ENCODE measurements at regions not wholly inside any gene's neighbourhood (a gene's known extent, or its start where the extent isn't known, plus 50 kb on each side); places are given as distances from the start of the nearest gene placed in this dataset.
A peak's percentile ranks its signal among the peaks of the same experiment; 100 is the strongest.

DNA sequence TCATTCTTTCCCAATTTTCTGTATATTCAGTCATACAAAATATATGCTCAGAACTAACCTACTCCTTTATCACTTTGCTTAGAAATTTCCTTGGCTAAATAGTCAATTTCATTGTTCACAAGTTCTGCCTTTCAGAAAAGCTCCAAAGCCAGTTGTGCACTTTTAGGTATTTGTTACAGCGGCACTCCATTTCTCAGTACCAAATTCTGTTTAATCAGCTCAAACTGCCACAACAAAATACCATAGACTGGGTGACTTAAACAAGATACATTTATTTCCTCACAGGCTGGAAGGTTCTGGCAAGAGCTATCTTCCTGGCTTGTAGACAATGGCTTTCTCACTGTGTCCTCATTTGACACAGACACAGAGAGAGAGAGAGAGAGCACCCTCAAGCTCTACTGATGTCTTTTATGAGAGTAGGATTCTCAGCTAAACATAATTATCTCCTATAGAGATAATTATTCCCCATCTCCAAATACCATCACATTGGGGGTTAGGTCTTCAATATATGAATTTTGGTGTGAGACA is 188.8 kb upstream of the FSTL5 start:
- peak; percentile 90 for DNase-seq (ENCODE audit: low spot score)

DNA sequence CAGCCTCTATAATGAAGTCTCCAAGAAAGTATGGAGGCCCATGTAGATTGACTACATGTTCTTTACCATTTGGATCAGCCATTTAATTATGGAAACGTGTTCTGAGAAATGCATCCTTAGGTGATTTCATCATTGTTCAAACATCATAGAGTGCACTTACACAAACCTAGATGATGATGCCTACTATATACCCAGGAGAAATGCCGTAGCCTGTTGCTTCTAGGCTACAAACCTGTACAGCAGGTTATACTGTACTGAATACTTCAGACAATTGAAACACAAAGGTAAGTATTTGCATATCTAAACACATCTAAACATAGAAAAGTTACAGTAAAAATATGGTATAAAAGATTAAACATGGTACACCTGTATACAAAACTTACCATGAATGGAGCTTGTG is 186.5 kb upstream of the FSTL5 start:
- DNase-seq (ENCODE audit: low spot score), result no peak

DNA sequence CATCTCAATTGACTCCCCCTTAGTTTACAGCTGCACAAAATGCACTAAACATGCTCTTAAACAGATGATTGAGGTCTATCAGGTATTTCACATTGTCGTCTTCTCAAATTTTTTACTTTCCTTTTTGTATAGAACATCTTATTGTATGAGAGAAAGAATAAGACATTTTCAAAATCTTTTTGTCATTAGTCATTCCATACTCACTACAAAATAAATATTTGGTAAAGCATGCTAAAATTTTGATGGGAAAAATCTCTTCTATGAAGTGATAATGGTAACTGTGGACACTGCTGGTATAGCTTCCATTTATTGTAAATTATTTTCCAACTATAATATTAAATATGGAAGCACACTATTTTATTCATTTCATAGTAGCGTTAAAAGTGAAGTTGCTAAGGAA is 185.6 kb upstream of the FSTL5 start:
- DNase-seq (ENCODE audit: low spot score), result no peak

DNA sequence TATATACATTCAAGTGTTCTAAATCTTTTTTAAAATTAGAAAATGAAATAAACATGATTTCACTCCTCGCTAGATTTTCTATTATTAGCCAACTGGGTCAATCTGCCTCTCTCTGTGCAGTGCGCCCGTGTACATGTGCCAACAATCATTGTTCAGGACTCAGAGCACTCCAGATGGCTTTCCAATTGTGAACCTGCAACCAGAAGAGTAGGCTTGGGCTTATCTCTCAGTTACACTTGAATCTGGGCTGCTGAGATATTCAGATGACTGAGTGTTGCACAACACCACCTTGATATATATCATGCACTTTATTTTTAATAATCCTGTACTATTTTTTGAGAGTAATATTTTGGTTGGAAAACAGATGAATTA is 184.0 kb upstream of the FSTL5 start:
- no peak for DNase-seq (ENCODE audit: low spot score)

DNA sequence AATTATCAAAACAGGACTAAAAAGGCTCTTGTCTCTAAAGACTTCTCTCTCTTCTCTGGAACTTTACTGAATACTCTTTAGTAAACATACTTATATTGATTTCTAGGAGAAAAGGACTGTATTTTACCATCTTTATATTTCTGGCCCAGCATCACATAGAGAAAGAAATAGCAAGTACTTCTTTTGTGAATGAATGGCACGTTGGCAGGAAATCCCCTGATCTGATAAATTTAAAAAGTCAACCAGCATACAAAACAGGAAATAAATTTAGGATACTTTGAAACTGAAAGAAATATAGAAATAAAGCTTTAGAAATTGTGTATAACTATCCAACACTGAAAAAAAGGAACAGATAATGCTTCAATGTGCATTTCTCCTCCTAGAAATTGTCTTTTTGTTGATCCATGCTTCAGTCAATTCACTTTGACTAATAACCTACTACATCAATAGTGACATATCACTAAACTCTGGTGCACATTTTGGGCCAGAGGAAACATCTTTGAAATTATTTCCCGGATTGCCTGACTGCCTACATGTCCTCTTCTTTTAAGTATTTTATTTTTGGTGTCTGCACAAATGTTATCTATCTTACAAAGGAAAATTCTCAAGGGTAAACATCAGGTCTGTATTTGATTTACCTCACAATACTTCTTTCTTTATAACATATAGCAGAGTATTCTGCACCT is 183.5 kb upstream of the FSTL5 start:
- DNase-seq (ENCODE audit: low spot score), result no peak

DNA sequence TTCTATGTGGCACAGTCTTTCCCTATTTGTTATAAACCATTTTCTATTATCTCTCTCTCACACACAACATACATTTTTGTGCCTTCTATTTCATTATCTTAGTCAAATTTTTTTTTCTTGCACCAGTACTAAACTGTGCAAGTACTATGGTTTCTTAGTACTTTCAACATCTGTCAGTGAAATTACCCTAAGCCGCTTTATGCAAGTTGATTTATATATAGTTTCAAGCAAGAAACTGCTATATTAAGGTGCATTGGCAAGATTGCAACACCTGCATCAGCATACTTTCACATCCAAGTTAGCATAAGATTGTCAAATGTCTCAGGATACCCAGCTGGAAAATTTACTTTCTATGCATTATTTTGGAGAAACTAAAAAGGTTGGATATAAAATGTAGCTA is 180.2 kb upstream of the FSTL5 start:
- DNase-seq (ENCODE audit: low spot score), result no peak

DNA sequence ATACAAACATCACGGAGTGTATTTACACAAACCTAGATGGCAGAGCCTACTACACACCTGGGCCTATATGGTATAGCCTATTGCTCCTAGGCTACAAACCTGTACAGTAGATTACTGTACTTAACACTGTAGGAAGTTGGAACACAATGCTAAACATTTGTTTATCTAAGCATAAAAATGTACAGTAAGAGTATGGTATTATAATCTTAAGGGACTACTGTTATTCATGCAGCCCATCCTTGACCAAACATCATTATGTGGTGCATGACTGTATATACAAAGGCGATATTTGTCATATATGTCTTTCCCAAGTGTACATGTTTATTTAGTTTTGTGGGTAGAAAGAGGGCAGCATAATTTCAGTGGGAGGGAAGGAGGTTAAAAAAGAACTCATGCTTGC is 177.7 kb upstream of the FSTL5 start:
- no peak for DNase-seq (ENCODE audit: low spot score)

DNA sequence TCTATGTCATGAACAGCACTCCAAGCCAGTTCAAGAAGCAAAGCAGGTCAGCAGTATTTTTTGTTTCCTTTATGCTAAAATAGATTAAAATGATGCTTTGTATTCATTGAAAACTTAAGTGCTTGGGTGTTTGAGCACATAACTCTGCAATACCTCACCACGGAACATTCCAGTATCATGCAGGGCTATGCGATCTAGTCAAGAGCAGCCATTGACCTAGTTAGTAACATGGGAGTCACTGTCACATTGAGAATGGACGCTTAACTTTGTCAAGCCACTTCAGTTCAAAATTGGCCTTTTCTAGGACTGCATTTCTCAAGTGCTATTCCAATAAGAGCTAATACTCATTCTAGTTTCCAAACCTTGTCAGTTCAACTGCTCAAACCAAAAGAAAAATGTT is 160.1 kb upstream of the FSTL5 start:
- no peak for DNase-seq (ENCODE audit: low spot score)

DNA sequence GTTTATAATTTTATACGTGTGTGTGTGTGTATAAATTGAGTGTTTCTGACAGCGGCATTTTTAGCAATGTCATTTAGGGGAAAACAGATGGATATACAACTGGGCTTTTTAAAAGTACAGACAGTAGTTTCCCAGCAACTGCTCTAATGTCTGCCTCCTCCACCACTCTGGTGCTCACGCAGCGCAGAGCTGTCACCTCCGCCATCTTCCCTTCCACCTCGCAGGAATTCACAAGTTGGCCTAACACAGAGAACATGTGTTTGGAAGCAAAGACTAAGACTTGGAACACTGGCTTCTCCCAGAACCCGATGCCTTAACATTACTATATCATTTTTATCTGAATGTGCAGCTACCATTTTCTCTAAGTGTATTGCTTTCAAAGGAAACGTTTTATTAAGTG is 158.3 kb upstream of the FSTL5 start:
- DNase-seq (ENCODE audit: low spot score), result no peak

DNA sequence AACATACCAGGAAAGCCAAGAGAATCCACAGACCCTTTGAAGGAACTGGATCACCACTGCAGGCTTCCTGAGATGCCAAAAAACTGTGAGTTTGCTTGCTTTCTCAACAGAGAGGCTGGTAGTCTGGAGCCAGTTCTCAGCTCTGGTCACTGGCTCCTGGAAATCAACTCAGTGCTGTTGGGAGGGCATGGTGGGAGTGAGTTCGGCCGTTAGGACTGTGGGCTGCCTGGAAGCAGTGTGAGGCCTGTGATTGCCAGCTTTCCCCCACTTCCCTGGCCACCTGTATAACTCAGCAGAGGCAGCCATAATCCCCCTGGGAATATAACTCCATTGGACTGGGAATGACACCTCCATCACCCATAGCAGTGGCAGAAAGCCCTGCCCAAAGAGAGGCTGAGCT is 122.0 kb upstream of the FSTL5 start:
- DNase-seq (ENCODE audit: low spot score), result no peak

DNA sequence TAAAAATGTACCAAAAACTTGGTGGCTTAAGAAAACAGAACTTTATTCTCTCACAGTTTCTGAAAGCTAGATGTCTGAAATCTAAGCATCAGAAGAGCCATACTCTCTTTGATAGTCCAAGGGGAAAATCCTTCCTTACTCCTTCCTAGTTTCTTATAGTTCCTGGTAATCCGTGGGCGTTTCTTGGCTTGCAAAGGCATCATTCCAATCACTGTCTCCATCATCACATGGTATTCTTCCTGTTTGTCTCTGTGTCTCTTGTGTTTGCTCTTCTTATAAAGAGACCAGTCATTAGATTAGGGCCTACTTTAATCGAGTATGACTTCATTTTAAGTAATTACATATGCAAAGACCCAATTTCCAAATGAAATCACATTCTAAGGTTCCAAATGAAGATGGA is 118.9 kb upstream of the FSTL5 start:
- DNase-seq (ENCODE audit: low spot score), result no peak

DNA sequence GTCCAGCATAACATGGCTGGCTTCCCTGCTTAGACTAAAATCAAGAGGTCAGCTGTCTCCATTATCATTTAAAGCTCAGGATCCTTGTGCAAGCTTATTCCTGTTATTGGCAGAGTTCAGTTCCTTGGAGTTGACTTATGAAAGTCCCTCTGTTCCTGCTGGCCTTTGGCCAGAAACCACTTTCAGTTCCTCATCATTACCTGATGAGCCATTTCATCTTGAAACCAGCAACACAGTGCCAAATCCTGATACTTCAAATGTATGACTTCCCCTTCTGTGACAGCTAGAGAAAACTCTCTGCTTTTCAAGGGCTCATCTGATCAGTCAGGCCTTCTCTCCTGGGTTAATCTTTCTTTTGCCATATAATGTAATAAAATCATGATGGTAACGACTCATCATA is 110.6 kb upstream of the FSTL5 start:
- peak; percentile 82 for DNase-seq (ENCODE audit: low spot score)

DNA sequence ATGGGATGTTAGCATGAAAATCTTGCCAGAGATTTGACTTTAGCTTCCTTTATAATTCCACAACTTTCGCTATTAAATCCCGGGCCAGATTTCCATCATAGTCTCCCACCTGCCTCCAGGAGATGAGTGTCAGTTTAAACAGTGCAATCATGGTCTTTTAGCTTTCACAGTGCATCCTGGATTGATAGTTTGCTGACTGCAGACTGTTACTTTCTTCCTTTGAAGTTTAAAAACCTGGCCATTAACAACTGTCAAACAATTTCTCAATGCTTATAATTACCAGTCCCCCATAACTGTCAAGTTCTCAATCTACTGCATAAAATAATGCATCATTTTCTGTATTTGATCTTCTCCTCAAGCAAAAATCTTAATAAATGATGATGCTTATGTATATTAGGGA is 108.4 kb upstream of the FSTL5 start:
- DNase-seq (ENCODE audit: low spot score), result no peak

DNA sequence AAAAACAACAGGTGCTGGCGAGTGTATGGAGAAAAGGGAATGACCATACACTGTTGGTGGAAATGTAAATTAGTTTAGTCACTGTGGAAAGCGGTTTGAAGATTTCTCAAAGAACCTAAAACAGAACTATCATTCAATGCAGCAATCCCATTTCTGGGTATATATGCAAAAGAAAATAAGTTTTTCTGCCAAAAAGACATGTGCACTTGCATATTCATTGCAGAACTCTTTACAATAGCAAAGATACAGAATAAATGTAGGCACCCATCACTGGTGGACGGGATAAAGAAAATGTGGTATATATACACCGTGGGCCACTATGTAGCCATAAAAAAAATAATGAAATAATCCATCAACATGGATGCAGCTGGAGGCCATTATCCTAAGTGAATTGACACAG is 105.1 kb upstream of the FSTL5 start:
- DNase-seq (ENCODE audit: low spot score), result no peak

DNA sequence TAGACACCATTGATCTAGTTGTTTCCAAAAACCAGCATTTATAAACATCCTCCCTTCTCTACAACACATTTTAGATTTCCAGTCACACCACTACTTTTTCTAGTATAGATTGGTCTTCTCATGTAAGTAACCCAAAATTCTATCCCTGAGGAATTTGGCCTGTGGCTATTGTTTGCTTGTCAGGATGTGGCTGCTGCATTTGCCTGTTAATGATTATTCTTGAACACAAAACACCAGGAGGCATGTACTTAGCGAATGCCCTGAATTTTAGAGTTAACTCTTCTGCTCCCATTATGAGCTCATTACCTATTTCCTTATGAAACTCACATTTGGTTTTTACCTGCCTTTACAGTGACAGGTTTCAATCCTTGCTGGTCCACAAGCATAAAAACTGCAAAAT is 102.0 kb upstream of the FSTL5 start:
- no peak for DNase-seq (ENCODE audit: low spot score)

DNA sequence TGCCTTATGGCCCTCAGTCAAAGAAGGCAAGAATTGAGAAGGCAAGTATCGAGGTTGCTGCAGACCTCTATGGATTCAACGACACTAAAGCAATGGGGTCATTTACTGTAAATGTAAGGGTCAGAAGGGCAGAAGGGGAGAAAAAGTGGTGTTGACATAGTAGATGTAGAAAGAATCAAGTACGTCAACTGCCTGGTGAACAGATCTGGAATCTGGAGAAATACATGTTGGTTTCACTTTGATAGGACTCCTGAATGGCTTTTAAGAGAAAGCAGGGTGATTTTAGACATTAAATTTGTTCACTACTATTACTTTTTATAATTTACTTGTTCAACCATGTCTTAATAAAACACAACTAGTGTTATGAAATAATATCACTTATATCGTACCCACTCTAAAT is 81.3 kb upstream of the FSTL5 start:
- DNase-seq (ENCODE audit: low spot score), result no peak

DNA sequence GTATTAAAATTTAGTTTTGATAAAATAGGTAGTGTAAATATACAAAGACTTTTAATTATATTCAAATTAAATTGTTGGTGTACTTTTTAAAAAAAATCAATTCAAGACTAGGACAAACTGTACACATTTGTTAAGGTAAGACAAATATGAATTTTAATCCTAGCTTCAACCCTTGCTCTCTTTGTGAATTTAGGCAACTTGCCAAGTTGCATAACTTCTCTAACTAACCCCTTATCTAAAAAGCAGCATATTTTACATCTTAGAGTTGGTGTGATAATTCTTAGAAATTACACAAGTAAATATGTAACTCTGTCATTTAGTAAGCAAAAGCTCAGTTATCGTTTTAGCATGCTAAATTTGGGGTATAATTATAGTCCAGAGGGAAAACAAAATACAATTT is 78.1 kb upstream of the FSTL5 start:
- DNase-seq (ENCODE audit: low spot score), result no peak

DNA sequence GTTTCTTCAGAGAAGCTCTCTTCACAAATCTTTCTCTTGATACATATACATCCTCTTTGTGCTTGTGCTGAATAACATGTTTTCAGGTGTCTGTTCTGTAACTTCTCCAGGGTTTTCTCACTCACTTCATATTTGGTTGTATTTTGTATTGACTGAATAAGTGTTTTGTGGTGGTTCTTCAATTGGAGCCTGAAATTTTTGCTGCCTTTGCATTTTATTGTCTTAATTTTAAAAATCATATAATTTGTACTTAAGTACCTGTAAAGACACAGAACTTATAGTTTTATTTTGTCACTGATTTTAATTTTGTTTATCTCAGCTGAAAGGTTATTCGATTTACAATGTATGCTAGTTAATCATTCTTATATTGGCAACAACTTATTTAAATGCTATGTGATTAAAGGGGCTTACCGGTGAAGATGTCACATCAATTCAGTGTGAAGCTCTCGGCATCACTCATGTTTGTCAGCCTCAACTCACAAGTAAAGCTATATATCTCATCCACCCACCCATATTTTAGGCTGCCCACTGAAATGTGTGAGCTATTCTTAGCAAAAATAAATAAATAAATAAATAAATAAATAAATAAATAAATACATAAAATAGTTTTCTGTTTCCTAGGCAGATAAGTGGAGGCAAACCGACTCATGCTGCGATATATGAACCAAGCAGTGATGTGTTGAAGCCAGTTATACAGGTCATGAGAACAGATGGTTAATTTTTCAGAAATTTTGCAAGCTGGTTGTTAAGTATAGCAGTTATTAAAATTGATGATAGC is 76.4 kb upstream of the FSTL5 start:
- no peak for DNase-seq (ENCODE audit: low spot score)

DNA sequence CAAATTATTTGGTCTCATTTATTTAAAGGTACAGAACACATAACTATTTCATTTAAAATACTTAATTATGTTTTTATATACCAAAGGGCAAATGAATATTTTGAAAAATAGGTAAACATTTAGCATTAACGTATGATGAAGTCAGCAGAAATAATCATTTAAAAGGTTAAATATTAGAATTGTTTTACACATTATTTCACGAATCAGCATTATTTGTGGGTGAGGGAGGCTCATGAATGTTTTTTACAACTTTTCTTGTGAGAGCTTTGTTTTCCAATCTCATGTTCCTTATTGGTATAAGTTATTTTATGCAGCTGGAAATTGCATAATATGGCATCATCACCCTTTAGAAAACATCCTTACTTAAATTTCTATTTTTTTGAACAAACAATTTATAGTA is 73.9 kb upstream of the FSTL5 start:
- DNase-seq (ENCODE audit: low spot score), result no peak

DNA sequence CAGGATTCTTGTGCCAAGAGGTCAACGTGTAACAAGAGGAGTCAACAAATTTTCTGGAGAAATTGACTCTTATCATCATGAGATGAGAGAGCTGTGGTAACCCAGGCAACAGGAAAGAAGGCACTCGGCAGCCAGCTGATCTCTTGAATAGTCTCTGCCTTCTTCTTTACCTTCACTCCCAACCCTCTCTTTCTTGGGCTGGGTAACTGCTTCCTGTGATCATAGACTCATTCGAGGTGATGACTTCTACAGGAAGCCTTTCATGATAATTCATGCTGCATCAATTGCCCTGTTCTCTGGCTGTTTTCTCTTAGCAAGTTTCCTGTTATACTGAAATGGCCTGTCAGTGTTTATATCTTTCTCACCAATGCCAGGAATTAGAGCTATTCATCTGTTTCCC is 70.8 kb upstream of the FSTL5 start:
- no peak for DNase-seq (ENCODE audit: low spot score)

DNA sequence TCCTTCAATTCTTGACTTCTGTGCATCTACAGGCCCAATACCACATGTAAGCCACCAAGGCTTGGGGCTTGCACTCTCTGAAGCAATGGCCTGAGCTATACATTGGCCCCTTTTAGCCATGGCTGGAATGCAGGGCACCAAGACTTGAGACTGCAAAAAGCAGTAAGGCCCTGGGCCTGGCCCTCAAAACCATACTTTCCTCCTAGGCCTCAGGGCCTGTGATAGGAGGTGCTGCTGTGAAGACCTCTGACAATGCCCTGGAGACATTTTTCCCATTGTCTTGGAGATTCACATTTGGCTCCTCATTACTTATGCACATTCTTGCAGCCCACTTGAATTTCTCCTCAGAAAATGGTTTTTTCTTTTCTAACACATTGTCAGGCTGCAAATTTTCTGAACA is 68.5 kb upstream of the FSTL5 start:
- DNase-seq (ENCODE audit: low spot score), result no peak

DNA sequence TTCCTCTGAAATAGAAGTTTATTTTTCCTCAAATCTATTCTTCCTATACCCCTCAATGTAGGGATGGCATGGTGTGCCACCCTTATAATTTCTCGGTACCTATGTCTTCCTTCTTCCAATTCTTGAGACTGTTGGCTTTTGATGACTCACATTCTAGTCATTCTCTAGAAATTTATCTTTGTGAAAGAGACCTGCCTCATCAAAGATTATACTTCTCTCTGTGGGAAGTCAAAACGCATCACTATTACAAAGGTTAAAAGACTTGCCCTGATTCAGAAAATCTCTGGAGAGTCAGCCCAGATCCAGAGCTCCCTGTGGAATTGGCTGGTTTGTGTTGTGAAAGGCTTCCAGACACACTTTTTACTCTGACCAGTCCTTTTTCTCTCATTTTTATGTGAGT is 65.9 kb upstream of the FSTL5 start:
- DNase-seq (ENCODE audit: low spot score), result no peak

DNA sequence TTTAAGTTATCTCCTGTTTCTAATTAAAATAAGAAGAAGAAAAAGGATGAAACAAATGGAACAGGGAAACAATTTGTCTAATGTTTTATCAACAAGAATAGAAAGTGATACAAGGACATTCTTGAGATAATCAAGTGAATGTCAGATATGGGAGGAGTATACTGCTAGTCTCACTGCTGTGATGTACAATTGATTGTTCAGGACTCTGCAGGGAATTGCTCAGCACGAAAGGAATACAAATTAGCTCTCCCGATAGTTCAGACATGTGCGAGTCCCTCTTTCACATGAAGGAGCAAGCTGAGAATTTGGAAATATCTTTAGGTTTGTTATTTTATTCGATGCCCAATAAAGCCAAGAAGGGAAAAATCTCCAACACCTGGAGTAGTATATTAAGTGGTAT is 57.3 kb upstream of the FSTL5 start:
- DNase-seq (ENCODE audit: low spot score), result no peak

Measured in pons (tissue), 1 donor.